Neural progenitor cell (in vitro differentiated cells): ENCODE measurements at regions not wholly inside any gene's neighbourhood (a gene's known extent, or its start where the extent isn't known, plus 50 kb on each side); places are given as distances from the start of the nearest gene placed in this dataset.

Experiments
- CTCF ChIP-seq: fragments of 200-600 bp; sonication (generic); IDR thresholded peaks from 2 replicates; pipeline ENCODE4 v1.5.1; 2017; ENCODE audit warnings: antibody characterized with exemption, mild to moderate bottlenecking
- EZH2 ChIP-seq: fragments of 200-600 bp; sonication (generic); IDR thresholded peaks from 2 replicates; pipeline ENCODE4 v1.6.1; 2017; ENCODE audit warnings: antibody characterized with exemption, mild to moderate bottlenecking, moderate library complexity
- EZH2phosphoT487 ChIP-seq: fragments of 200-600 bp; sonication (generic); IDR thresholded peaks from 2 replicates; pipeline ENCODE4 v1.6.1; 2017; ENCODE audit warnings: antibody characterized with exemption

GRCh38 chr13:111064661-111065060 is 50.4 kb upstream of the ARHGEF7 start:
- TF ChIP-seq EZH2phosphoT487 (no peak), CTCF (no peak), EZH2 (no peak)
